NCI-H510A treated with DMSO at 0.1 percent for 48 hours (cell line): ENCODE measurements at regions not wholly inside any gene's neighbourhood (a gene's known extent, or its start where the extent isn't known, plus 50 kb on each side); places are given as distances from the start of the nearest gene placed in this dataset.
A peak's percentile ranks its signal among the peaks of the same experiment; 100 is the strongest.

Source experiments
- DNase-seq: peaks from one replicate; lab custom pipeline; 2025; lab: John Stamatoyannopoulos, UW

- no peak for DNase-seq
Observed at GRCh38 chr6:25012657-25013056, 76.9 kb upstream of the RIPOR2 start.

DNA sequence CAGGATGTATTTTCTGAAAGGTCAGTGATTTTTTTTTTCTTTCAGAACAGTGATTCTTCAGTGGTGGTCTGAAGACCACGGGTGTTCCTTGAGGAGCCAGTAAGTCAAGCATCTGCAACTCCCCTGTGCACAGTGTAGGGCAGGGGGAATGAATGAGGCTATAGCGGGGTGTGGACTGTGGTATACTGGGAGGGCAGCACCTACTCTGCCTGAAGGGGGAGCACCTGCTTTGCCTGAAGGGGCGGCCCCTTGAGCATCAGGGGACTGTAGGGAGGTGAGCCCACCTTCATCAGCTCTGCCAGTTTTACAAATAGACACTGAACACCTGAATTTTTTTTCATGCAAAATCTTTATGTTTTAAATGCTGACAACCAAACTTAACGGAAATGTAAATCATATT is 77.5 kb upstream of the RIPOR2 start:
- no peak for DNase-seq

GRCh38 chr6:25014369-25014768 is 78.6 kb upstream of the RIPOR2 start:
- DNase-seq: no peak

GRCh38 chr6:25014791-25015560 is 79.2 kb upstream of the RIPOR2 start:
- no peak for DNase-seq

GRCh38 chr6:25016014-25016720 is 80.4 kb upstream of the RIPOR2 start:
- no peak for DNase-seq

DNA sequence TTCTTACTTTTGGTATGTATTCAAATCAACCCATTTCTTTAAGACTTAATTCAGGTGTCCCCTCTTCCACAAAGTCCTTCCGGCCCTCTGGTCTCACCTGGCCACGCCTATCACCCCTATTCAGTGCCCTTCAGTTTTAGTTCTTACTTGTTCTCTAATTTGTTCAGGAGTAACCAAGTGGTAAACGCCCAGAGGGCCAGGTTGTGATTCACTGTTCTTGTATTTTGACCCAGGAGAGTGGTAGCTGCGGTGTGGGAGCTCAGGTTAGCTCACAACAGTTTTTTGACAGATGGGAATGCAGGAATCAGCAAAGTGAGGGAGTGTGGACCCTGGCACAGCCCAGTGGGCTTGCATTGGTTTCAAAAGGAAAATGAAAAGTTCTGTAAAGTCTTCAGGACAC is 81.7 kb upstream of the RIPOR2 start:
- DNase-seq: no peak

DNA sequence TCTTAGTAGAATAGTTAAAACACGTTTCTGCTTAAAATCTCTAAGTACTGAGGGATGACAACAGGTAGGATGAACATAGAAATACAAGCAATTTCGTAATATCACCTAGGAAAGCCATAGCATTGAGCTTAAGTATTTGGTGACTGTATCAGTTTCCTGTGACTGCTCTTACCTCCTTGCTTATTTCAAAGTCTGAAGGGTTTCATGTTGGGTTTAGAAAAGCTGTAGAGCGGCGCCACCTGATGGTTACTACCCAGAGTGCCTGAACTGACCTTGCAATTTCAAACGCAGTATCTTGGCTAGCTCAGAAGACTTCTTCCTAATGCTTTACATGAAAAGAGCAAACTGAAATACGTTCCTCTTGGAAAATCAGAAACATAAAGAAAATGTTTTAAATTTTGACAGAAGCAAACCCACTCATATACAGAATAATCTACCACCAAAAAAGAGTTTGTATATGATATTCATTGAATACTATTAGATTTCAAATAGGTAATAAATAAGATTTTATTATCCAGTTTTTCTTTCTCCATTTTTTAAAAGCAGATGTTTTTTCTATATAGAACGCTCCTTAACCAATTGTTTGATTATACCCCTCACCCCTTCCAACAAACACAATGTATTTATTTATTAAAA is 82.3 kb upstream of the RIPOR2 start:
- DNase-seq: peak; percentile 59

GRCh38 chr6:25018568-25018954 is 82.8 kb upstream of the RIPOR2 start:
- no peak for DNase-seq

GRCh38 chr6:25022140-25022553 is 86.4 kb upstream of the RIPOR2 start:
- no peak for DNase-seq

DNA sequence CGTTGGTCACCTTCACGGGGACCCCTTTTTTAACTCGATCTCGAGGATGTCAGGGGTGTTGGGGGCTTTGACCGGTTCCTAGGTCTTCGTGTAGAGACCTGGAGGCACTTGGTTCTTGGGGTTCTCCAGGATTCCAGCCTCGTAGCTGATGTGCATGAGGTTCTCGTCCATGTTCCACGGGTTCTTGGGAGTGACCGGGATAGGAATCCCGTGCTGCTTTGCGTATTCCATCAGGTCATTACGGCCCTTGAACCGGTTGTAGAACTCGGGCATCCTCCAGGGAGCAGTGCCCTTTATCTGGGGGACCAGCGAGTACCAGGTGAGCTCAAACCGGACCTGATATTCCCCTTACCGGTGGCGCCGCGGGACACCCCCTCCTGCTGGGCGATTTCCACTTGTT is 88.0 kb upstream of the RIPOR2 start:
- DNase-seq: no peak

DNA sequence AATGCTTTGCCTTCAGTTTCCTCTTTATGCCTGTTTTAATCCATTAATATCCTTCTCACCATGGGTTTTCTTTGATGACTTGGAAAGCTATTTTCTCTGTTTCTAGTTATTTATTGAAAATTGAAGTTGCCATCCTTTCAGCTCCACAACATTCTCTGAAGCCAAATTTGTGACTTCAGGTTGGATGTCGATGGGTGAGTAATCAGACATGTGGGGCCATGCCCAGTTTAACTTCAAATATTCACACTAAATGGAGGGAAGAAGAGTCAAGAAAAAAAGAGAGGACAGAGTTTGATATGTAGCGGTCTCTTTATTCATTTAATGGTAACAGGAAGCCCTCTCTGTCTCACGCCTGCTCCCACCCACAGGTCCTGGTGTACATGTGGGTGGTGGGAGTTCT is 89.1 kb upstream of the RIPOR2 start:
- no peak for DNase-seq

- no peak for DNase-seq
Observed at GRCh38 chr6:25025248-25025918, 89.6 kb upstream of the RIPOR2 start.

DNA sequence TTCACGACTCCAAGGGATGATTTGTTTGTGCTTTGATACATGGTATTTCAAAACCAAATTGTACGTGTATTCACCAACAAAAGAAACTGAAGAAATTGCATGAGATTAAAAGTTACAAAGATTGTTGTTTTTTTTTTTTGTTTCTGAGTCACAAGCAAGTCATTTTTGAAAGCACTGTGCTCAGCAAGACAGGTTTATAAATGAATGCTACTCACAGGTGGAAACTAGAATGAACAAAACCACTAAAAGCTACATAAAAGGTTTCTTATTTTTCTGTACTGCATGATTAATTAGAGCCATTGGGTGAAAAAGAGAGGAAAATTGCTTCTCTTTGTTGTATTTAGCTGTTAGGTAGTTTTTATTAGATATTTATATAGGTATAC is 90.2 kb upstream of the RIPOR2 start:
- DNase-seq: no peak

GRCh38 chr6:25026723-25027122 is 91.0 kb upstream of the RIPOR2 start:
- peak; percentile 87 for DNase-seq

DNA sequence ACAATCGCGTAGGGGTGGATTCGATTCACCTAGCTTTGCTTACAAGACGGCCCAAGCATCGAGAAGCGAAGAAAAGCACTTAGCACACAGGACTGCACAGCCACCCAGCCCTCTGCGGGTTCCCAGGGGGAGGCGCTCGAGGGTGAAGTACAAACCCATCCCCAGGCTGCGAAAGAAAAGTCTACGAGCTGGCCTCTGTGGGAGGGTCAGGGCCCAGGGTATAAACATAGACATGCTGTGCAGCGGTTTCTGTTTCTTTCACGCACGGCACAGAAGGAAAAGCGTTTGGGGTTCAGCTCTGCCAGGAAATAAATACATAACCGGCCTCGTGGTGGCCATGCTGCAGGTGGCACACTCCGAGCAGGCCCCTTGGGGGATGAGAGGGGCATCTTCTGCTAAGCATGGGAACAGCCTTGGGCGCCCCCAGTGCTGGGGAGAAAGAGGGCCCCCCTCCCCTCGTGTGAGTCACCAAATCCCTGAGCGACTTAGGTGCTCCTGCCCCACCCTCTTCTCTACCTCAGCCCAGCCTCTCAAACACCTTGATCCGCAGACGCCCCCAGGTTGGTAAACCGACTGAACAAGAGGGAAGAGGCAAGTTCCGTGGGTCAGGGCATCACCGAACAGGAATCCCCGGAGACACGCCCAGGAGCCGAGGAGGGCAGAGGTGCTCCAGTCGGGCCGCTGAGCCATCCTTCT is 91.6 kb upstream of the RIPOR2 start:
- DNase-seq: no peak

DNA sequence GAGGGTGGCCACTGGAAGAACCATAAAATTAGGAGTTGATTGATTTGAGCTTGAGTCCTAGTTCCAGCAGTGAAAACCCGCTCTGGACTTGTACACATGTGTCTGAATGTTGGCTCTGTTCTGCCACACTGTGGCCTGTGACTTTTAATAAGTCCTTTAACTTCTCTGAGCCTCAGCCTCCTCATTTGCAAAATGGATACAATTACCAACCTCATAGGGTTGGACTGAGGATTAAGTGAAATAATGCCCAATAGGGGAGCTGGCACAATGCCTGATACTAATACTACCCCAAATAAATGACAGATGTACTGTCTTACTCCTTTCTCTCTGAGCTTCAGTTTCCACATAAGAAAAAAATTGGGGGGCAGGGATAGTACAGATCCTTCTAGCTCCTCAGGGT is 92.6 kb upstream of the RIPOR2 start:
- DNase-seq: no peak

DNA sequence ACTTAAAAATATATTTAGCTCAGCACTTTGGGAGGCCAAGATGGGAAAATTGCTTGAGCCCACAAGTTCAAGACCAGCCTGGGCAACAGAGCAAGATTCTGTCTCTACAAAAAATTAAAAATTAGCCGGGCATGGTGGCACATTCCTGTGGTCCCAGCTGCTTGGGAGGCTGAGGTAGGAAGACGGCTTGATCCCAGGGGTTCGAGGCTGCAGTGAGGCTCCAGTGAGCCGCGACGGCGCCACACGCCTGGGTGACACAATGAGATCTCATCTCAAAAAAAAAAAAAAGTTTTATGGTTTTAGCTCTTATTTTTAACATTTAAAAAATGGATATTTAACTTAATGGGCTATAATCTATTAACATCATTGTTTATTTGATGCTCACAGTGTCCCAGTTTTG is 97.2 kb upstream of the RIPOR2 start:
- no peak for DNase-seq

- no peak for DNase-seq
Observed at GRCh38 chr6:25034431-25034921, 98.7 kb upstream of the RIPOR2 start.

- no peak for DNase-seq
Observed at GRCh38 chr6:25035174-25035511, 99.4 kb upstream of the RIPOR2 start.

GRCh38 chr6:25035512-25036435 is 100.0 kb upstream of the RIPOR2 start:
- DNase-seq: no peak

DNA sequence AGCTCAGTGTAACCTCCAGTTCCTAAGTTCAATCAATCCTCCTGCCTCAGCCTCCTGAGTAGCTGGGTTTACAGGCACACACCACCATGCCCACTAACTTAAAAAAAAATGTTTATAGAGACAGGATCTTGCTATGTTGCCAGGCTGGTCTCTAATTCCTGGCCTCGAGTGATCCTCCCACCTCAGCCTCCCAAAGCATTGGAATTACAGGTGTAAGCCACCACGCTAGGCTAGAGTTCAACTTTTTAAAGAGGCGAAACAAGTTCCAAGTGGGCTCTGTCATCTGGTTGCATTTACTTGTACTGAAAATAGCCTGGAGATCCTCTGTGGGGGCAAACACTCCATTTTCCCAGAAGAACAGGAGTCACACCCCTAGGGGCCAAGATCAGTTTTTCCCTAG is 100.7 kb upstream of the RIPOR2 start:
- no peak for DNase-seq
